GM23248 (cell line): ENCODE measurements at regions not wholly inside any gene's neighbourhood (a gene's known extent, or its start where the extent isn't known, plus 50 kb on each side); places are given as distances from the start of the nearest gene placed in this dataset.

Experiments
- EZH2 ChIP-seq: fragments of 200-600 bp; sonication (generic); IDR thresholded peaks from 2 replicates; pipeline ENCODE4 v1.6.1; 2018; ENCODE audit warnings: antibody characterized with exemption, mild to moderate bottlenecking; ENCODE audit not compliant: insufficient read depth, poor library complexity, severe bottlenecking
- EZH2phosphoT487 ChIP-seq: fragments of 200-600 bp; sonication (generic); IDR thresholded peaks from 2 replicates; pipeline ENCODE4 v1.6.1; 2018; ENCODE audit warnings: antibody characterized with exemption, moderate library complexity, mild to moderate bottlenecking, low read depth; ENCODE audit not compliant: insufficient read depth

GRCh38 chr10:59463909-59464308 is 101.6 kb upstream of the FAM13C start:
- TF ChIP-seq EZH2 (no peak), EZH2phosphoT487 (no peak)
